Upper lobe of right lung (tissue), 1 donor: ENCODE measurements at regions not wholly inside any gene's neighbourhood (a gene's known extent, or its start where the extent isn't known, plus 50 kb on each side); places are given as distances from the start of the nearest gene placed in this dataset.

Experiments used
- ATAC-seq: fragments of 200-7000 bp; cut with Tn5 transposase; one replicate; pipeline ENCODE4 v1.9.1; 2020; ENCODE audit warnings: mild to moderate bottlenecking, moderate library complexity
- DNase-seq: peaks from one replicate; pipeline ENCODE4 v3.0.0-alpha.2; 2020
- H3K27ac ChIP-seq: fragments of 200-600 bp; one replicate; pipeline ENCODE4 v1.8.0; 2022
- H3K27me3 ChIP-seq: fragments of 200-600 bp; one replicate; pipeline ENCODE4 v1.8.0; 2022; ENCODE audit warnings: mild to moderate bottlenecking
- H3K36me3 ChIP-seq: fragments of 200-600 bp; one replicate; pipeline ENCODE4 v1.8.0; 2022
- H3K4me1 ChIP-seq: fragments of 200-600 bp; one replicate; pipeline ENCODE4 v1.8.0; 2022
- H3K4me3 ChIP-seq: fragments of 200-600 bp; one replicate; pipeline ENCODE4 v1.8.0; 2022; ENCODE audit warnings: mild to moderate bottlenecking
- H3K9me3 ChIP-seq: fragments of 200-600 bp; one replicate; pipeline ENCODE4 v1.8.0; 2022
- intact Hi-C: fragments of 100-400 bp; cut with DNase I; formaldehyde crosslinking; loops from one replicate; pipeline ENCODE4 v1.11.0; 2022
- TF ChIP-seq, protein P1 (sequence below): fragments of 200-600 bp; IDR thresholded peaks from one replicate; pipeline ENCODE4 v1.8.0; 2022; ENCODE audit warnings: antibody characterized with exemption
- donor health status: DM: no; HTN: yes; CAD: no; lungs with severe emphysema.

DNA sequence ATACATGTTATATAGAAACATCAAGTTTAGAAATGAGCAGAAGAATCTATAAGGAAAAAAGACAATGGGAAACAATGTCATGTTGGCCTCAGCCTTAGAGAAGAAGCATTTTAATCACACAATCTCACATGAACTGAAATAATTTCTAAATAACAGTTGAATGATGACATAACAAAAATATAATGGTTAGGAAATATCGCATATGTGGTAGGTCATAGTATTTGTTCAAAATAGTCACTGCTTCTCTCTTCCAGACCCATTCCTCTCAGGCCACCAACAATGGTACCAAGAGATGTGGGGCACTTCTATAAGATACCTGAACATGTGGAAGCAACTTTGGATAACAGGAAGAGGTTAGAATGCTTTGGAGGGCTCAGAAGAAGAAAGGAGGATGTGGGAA is 195.7 kb upstream of the PDZRN3 start:
- Histone ChIP-seq H3K4me1 (no peaks in the 10 kb centered on the region), H3K36me3 (no peaks in the 10 kb centered on the region), H3K9me3 (no peaks in the 10 kb centered on the region), H3K27ac (no peak overlapping the region), H3K27me3 (no peaks in the 10 kb centered on the region), H3K4me3 (no peak overlapping the region)
- intact Hi-C loops = no loop called here
- DNase-seq (no peak), ATAC-seq (no peak)
- TF ChIP-seq, protein P1, sequence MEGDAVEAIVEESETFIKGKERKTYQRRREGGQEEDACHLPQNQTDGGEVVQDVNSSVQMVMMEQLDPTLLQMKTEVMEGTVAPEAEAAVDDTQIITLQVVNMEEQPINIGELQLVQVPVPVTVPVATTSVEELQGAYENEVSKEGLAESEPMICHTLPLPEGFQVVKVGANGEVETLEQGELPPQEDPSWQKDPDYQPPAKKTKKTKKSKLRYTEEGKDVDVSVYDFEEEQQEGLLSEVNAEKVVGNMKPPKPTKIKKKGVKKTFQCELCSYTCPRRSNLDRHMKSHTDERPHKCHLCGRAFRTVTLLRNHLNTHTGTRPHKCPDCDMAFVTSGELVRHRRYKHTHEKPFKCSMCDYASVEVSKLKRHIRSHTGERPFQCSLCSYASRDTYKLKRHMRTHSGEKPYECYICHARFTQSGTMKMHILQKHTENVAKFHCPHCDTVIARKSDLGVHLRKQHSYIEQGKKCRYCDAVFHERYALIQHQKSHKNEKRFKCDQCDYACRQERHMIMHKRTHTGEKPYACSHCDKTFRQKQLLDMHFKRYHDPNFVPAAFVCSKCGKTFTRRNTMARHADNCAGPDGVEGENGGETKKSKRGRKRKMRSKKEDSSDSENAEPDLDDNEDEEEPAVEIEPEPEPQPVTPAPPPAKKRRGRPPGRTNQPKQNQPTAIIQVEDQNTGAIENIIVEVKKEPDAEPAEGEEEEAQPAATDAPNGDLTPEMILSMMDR = no peak

DNA sequence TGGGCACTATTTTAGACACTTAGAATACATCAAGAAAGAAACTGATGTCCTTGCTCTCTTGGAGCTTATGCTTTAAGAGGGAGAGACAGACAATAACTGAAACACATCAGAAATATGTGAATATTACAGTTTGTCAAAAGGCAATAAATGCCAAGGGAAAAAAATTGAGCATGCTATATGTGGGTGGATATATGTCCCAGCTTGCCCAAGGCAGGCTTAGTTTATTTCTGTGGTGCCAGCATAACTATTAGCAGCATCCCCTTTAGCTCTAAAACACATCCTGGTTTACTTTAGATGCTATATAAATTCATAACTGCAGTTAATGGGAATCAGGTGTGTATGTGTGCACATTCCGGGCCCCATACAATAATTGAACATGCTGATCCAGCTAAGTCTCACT is 191.2 kb upstream of the PDZRN3 start:
- TF ChIP-seq, protein P1 = no peak
- no peak overlapping the region for H3K27ac ChIP-seq
- no peaks in the 10 kb centered on the region for H3K4me1 ChIP-seq
- no peak overlapping the region for H3K4me3 ChIP-seq
- ATAC-seq (no peak), DNase-seq (no peak)
- H3K36me3 ChIP-seq = no peaks in the 10 kb centered on the region
- H3K9me3 ChIP-seq = no peaks in the 10 kb centered on the region
- intact Hi-C loops = no loop called here
- no peaks in the 10 kb centered on the region for H3K27me3 ChIP-seq

DNA sequence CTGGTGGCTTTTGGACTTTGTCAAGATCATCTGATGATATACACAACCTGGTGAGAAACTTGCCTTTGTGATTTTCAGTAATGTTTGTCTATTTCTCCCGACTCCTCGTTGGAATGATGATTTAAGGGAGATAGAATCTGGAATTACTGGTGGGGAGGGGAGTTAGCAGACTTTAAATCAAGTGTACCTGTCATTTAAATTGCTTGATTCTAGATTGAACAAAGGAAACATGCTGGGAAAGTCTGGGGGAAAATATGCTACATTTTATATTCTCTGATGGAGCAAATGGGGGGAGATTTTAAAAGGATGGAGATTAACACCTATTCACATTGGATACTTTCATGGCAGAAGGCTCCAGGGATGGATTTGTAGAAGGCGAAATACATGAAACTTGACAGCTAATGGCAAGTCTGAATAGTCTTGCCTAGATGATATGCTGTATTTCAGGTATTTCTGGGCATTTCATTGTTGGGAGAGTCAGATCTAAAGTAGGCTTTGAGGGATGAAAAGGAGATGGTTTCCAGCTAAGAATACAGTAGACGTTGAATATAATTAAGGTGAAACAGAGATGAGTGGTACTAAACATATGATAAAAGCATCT is 189.1 kb upstream of the PDZRN3 start:
- DNase-seq (no peak), ATAC-seq (no peak)
- Histone ChIP-seq H3K4me3 (no peak overlapping the region), H3K27me3 (no peaks in the 10 kb centered on the region), H3K36me3 (no peaks in the 10 kb centered on the region), H3K4me1 (no peaks in the 10 kb centered on the region), H3K27ac (no peak overlapping the region), H3K9me3 (no peaks in the 10 kb centered on the region)
- TF ChIP-seq, protein P1 = no peak
- intact Hi-C loops = no loop called here

DNA sequence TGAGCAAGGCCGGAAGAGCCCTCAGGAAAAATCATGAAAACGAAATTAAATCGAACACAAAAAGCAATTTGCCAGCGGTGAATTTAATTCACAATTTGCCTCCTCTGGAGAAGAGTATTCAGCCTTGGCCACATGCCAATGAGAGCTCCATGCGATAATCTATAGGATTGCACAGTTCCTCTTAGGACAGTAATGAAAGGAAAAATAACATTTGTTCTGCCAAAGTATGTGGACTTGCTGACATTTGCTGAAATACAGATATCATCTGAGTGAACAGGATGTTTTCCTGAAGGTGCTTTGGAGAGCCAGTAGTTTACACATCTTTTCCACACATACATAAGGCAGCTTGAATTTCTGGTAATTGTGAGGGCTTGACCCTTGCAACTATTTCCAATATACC is 188.6 kb upstream of the PDZRN3 start:
- no peaks in the 10 kb centered on the region for H3K9me3 ChIP-seq
- DNase-seq (no peak), ATAC-seq (no peak)
- peak overlapping the region; percentile 1 for H3K4me3 ChIP-seq
- no peaks in the 10 kb centered on the region for H3K4me1 ChIP-seq
- no peaks in the 10 kb centered on the region for H3K27me3 ChIP-seq
- intact Hi-C loops = no loop called here
- TF ChIP-seq, protein P1 = no peak
- H3K36me3 ChIP-seq = no peaks in the 10 kb centered on the region
- H3K27ac ChIP-seq = no peak overlapping the region

DNA sequence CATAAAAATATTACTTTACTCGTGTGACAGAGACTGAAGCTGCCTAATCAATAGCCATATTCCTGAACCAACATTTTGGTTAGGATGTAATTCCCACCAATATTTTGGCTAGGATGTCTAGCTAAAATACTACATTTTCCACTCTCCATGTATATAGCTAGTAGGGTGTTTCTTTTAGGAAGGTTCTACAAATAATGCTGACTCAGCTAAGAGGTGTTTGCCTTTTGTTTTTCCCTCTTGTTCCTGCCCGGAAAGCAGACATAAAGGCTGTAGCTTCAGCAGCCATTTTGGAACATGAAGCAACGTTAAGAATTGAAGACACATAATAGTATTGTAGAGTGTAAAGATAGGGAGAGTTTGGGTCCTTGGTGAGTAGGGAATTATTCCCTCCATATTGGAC is 187.3 kb upstream of the PDZRN3 start:
- ATAC-seq (no peak), DNase-seq (no peak)
- H3K36me3 ChIP-seq = no peaks in the 10 kb centered on the region
- no peak overlapping the region for H3K27ac ChIP-seq
- no peaks in the 10 kb centered on the region for H3K9me3 ChIP-seq
- TF ChIP-seq, protein P1 = no peak
- intact Hi-C loops = no loop called here
- H3K4me3 ChIP-seq = no peak overlapping the region
- no peaks in the 10 kb centered on the region for H3K4me1 ChIP-seq
- no peaks in the 10 kb centered on the region for H3K27me3 ChIP-seq

DNA sequence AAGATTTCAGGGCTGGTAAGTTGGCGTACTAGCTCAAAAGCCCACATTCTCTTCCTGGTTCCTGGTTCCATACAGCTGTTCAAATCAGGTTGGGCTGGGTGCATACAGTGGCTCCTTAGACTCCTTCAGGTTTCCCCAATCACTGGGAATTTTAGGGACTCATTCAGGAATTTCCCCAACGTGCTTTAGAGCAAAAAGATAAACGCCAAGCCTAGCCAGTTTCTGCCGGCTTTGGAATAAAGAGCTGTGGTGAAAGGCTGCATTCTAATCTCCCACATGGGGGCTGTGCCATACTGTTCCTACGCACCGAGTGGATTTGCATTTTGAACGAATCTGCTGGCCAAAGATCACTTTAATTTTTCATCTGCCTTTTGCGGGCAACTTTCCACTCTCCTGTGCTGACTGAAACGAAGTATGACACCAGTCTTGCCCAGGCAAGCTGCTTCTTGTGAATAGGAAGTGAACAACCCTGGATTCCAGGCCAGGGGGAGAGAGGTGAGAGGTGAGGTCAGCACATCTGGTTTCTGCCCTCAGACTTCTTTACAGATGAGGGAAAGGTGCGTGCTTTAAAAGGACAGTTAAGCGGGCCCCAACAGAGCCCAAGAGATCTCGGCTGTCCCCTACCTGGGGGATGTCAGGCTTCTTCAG is 184.2 kb upstream of the PDZRN3 start:
- no peaks in the 10 kb centered on the region for H3K4me1 ChIP-seq
- intact Hi-C loops = no loop called here
- ATAC-seq (no peak), DNase-seq (no peak)
- H3K9me3 ChIP-seq = no peaks in the 10 kb centered on the region
- H3K4me3 ChIP-seq = no peak overlapping the region
- no peaks in the 10 kb centered on the region for H3K36me3 ChIP-seq
- no peak overlapping the region for H3K27ac ChIP-seq
- TF ChIP-seq, protein P1 = no peak
- H3K27me3 ChIP-seq = no peaks in the 10 kb centered on the region
